B cell (primary cell): ENCODE measurements at regions not wholly inside any gene's neighbourhood (a gene's known extent, or its start where the extent isn't known, plus 50 kb on each side); places are given as distances from the start of the nearest gene placed in this dataset.

Experiments used
- ATAC-seq: fragments of 200-7000 bp; cut with Tn5 transposase; one replicate; pipeline ENCODE4 v1.10.0; 2021; ENCODE audit warnings: low read depth, mild to moderate bottlenecking, moderate number of reproducible peaks, moderate library complexity
- CTCF ChIA-PET: fragments of 350-600 bp; sonication (Branson Sonifier 250); formaldehyde crosslinking; loops from one replicate; lab custom pipeline; 2021; ENCODE audit warnings: antibody characterized with exemption, inconsistent platforms; lab: Charles Lee
- POLR2A ChIA-PET: fragments of 350-600 bp; sonication (Branson Sonifier 250); formaldehyde crosslinking; loops from one replicate; lab custom pipeline; 2021; ENCODE audit warnings: antibody characterized with exemption; lab: Charles Lee
- DNase-seq: peaks from one replicate; pipeline ENCODE4 v3.0.0; 2013
- H2AFZ ChIP-seq: 2 replicates; pipeline ENCODE4 v1.6.1; 2012; ENCODE audit warnings: mild to moderate bottlenecking, low read depth, low read length; ENCODE audit not compliant: insufficient read depth, poor library complexity, severe bottlenecking
- H3K27ac ChIP-seq, 2 donors: 1 replicate in 1 of 2; 2 replicates in 1 of 2; pipeline ENCODE4 v1.5.1; 2012 to 2013; ENCODE audit warnings: low read length in 2 of 2, mild to moderate bottlenecking in 2 of 2, moderate library complexity in 1 of 2
- H3K27me3 ChIP-seq, 4 experiments: fragments of 200-600 bp in 1 of 4; sonication (generic) in 1 of 4; replicated peaks in 1 of 4; 1 replicate in 2 of 4; 2 replicates in 2 of 4; pipeline versions ENCODE4 v1.6.1 to v1.7.0; 2013 to 2016; ENCODE audit warnings: low read length in 3 of 4, mild to moderate bottlenecking in 2 of 4, mixed read lengths in 1 of 4, moderate library complexity in 1 of 4; ENCODE audit not compliant: insufficient read depth in 4 of 4, control insufficient read depth in 3 of 4; ENCODE audit errors: control extremely low read depth in 1 of 4
- H3K36me3 ChIP-seq, 2 experiments: replicated peaks in 1 of 2; 1 replicate in 1 of 2; 2 replicates in 1 of 2; pipeline versions ENCODE4 v1.6.1 to v1.7.1; 2013; ENCODE audit warnings: low read length in 1 of 2; ENCODE audit not compliant: insufficient read depth in 2 of 2, control insufficient read depth in 1 of 2; ENCODE audit errors: control extremely low read depth in 1 of 2, extremely low read depth in 1 of 2
- H3K4me1 ChIP-seq, 2 donors: fragments of 200-600 bp in 1 of 2; sonication (generic) in 1 of 2; 1 replicate in 1 of 2; 2 replicates in 1 of 2; pipeline versions ENCODE4 v1.5.1 to v1.6.1; 2013 to 2017; ENCODE audit warnings: low read length in 2 of 2; ENCODE audit not compliant: control insufficient read depth in 2 of 2, insufficient read depth in 2 of 2
- H3K4me2 ChIP-seq: replicated peaks from 2 replicates; pipeline ENCODE3; 2012; ENCODE audit warnings: mild to moderate bottlenecking, low read depth, low read length; ENCODE audit not compliant: poor library complexity, severe bottlenecking
- H3K4me3 ChIP-seq, 5 experiments: fragments of 200-600 bp in 1 of 5; sonication (generic) in 1 of 5; 1 replicate in 3 of 5; 2 replicates in 2 of 5; pipeline versions ENCODE4 v1.5.1 to v1.7.0; 2011 to 2016; ENCODE audit warnings: low read length in 4 of 5, mild to moderate bottlenecking in 4 of 5, low read depth in 2 of 5, control low read depth in 1 of 5, moderate library complexity in 1 of 5; ENCODE audit not compliant: insufficient read depth in 1 of 5; ENCODE audit errors: control extremely low read depth in 1 of 5, extremely low read depth in 1 of 5
- H3K79me2 ChIP-seq: fragments of 200-600 bp; sonication (generic); one replicate; pipeline ENCODE4 v1.6.0; 2016; ENCODE audit warnings: low read length; ENCODE audit not compliant: control insufficient read depth, insufficient read depth
- H3K9ac ChIP-seq: fragments of 200-600 bp; sonication (generic); 2 replicates; pipeline ENCODE4 v1.6.1; 2017; ENCODE audit warnings: mild to moderate bottlenecking, low read length, moderate library complexity
- H3K9me3 ChIP-seq, 3 donors: one replicate each; pipeline versions ENCODE4 v1.6.1 to v1.7.1; 2013; ENCODE audit warnings: low read length in 2 of 3; ENCODE audit not compliant: control insufficient read depth in 2 of 3, insufficient read depth in 1 of 3; ENCODE audit errors: control extremely low read depth in 1 of 3
- H4K20me1 ChIP-seq: 2 replicates; pipeline ENCODE4 v1.6.0; 2012; ENCODE audit warnings: mild to moderate bottlenecking, low read length; ENCODE audit not compliant: insufficient read depth, control insufficient read depth, poor library complexity, severe bottlenecking
- H3K27ac Mint-ChIP-seq: one replicate; pipeline ENCODE4 v1.8.0; 2021; ENCODE audit warnings: mixed read lengths
- H3K27me3 Mint-ChIP-seq: one replicate; pipeline ENCODE4 v1.8.0; 2021; ENCODE audit warnings: mixed read lengths
- H3K4me1 Mint-ChIP-seq: one replicate; pipeline ENCODE4 v1.8.0; 2021; ENCODE audit warnings: mixed read lengths
- H3K4me3 Mint-ChIP-seq: one replicate; pipeline ENCODE4 v1.8.0; 2021; ENCODE audit warnings: mixed read lengths
- H3K9me3 Mint-ChIP-seq: one replicate; pipeline ENCODE4 v1.8.0; 2022; ENCODE audit warnings: mixed read lengths; ENCODE audit not compliant: insufficient read depth
- CTCF ChIP-seq: fragments of 200-600 bp; IDR thresholded peaks from one replicate; pipeline ENCODE4 v1.8.0; 2022; ENCODE audit warnings: antibody characterized with exemption, mild to moderate bottlenecking
- EZH2 ChIP-seq: IDR thresholded peaks from 2 replicates; pipeline ENCODE4 v1.6.1; 2012; ENCODE audit warnings: borderline replicate concordance, low read depth, mild to moderate bottlenecking, moderate library complexity, low read length; ENCODE audit not compliant: insufficient read depth, poor library complexity, severe bottlenecking
- WGBS: methylation state at CpG from one replicate; pipeline ENCODE4 v1.1.5; 2013; ENCODE audit warnings: missing lambda C conversion rate; ENCODE audit not compliant: insufficient coverage; 5-methylcytosine and 5-hydroxymethylcytosine counted together
- intact Hi-C: fragments of 100-400 bp; cut with micrococcal nuclease; formaldehyde crosslinking; loops from one replicate; pipeline ENCODE4 v1.10.0; 2022

GRCh38 chr15:69819371-69819770, 278.3 kb downstream of the TLE3 start:
- CTCF ChIA-PET = interaction anchor here (0.7 to 1.8 kb wide), 3 partner anchors 9 to 90 kb away, joined by 3 to 5 read pairs (median 3); no protein-coding TSS in a partner anchor
- POLR2A ChIA-PET = no interaction called here

DNA sequence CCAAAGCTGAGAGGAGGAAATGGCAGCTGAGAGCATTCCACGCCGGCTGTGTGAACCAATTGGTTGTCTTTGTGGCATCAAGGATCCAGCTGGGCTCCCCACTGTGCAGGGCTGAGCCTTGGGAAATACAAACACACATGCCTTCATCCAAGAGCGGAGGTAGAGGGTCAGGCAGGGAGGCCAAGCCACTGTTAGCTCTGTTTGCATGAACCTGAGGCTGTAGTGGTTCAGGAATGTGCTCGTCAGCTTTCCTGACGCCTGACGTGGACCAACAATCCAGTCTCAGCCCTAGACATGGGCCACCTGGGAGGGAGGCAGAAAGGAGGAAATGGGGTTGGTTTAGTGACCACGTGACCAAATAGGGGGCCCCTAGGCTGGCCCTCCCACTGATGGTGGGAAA, 276.9 kb downstream of the TLE3 start:
- no peak for DNase-seq
- intact Hi-C loops = no loop called here
- no peaks in the 10 kb centered on the region for H3K36me3 ChIP-seq
- ChIA-PET POLR2A (no interaction called here), CTCF (no interaction called here)
- no peak overlapping the region for H3K27ac Mint-ChIP-seq
- peaks cover 0 to 20% (median 0%) of the 10 kb centered on the region in 4 experiments for H3K27me3 ChIP-seq
- no peak overlapping the region for H3K27ac ChIP-seq
- no peaks in the 10 kb centered on the region for H3K9me3 Mint-ChIP-seq
- no peak overlapping the region for H3K9ac ChIP-seq
- H3K4me1 Mint-ChIP-seq = no peaks in the 10 kb centered on the region
- H2AFZ ChIP-seq = no peak overlapping the region
- no peaks in the 10 kb centered on the region for H4K20me1 ChIP-seq
- no peak for ATAC-seq
- TF ChIP-seq EZH2 = no peak
- TF ChIP-seq CTCF = no peak
- WGBS = 70% methylated on average over 6 of the region's 7 CpGs
- H3K4me3 Mint-ChIP-seq = no peak overlapping the region
- H3K4me1 ChIP-seq = no peaks in the 10 kb centered on the region
- H3K4me3 ChIP-seq = no peak overlapping the region
- H3K9me3 ChIP-seq = no peaks in the 10 kb centered on the region
- peaks cover 28% of the 10 kb centered on the region for H3K27me3 Mint-ChIP-seq
- no peak overlapping the region for H3K4me2 ChIP-seq
- H3K79me2 ChIP-seq = no peaks in the 10 kb centered on the region

More at GRCh38 chr15:69819371-69819770, 278.3 kb downstream of the TLE3 start:
- Histone ChIP-seq H3K4me1 (no peaks in the 10 kb centered on the region), H3K36me3 (no peaks in the 10 kb centered on the region), H3K79me2 (no peaks in the 10 kb centered on the region), H3K27me3 (peaks cover 0 to 17% (median 0%) of the 10 kb centered on the region in 4 experiments), H3K4me3 (no peak overlapping the region), H3K4me2 (no peak overlapping the region), H3K27ac (no peak overlapping the region), H3K9me3 (no peaks in the 10 kb centered on the region), H4K20me1 (no peaks in the 10 kb centered on the region), H2AFZ (no peak overlapping the region), H3K9ac (no peak overlapping the region)
- ATAC-seq = no peak
- Mint-ChIP-seq H3K4me3 (no peak overlapping the region), H3K4me1 (no peaks in the 10 kb centered on the region), H3K27ac (no peak overlapping the region), H3K27me3 (peaks cover 30% of the 10 kb centered on the region), H3K9me3 (no peaks in the 10 kb centered on the region)
- WGBS = no CpG with 5 or more reads among the region's 3 CpGs
- TF ChIP-seq CTCF (no peak), EZH2 (no peak)
- no peak for DNase-seq
- intact Hi-C loops = loop anchor here (10.0 kb wide), 1 partner anchor 95 kb away; no protein-coding TSS in a partner anchor
